ENCODE measurements at regions not wholly inside any gene's neighbourhood (a gene's known extent, or its start where the extent isn't known, plus 50 kb on each side); places are given as distances from the start of the nearest gene placed in this dataset.

GRCh38 chr4:108555701-108556100, 64.7 kb upstream of the RPL34 start:
- TF ChIP-seq SMC3 (IDR thresholded peaks at IDR 0.05; ENCODE audit: low read depth, low read length) (no peak), RFX5 (IDR thresholded peaks at IDR 0.05; ENCODE audit: low read length) (no peak), FOSL2 (IDR thresholded peaks at IDR 0.05; ENCODE audit: borderline replicate concordance, low read depth) (no peak), MXI1 (IDR thresholded peaks at IDR 0.05; ENCODE audit: low read depth, low read length) (no peak), MEF2A (IDR thresholded peaks at IDR 0.05; ENCODE audit: borderline replicate concordance, low read depth) (no peak), USF2 (IDR thresholded peaks at IDR 0.05; ENCODE audit: borderline replicate concordance, low read depth, low read length) (no peak), REST (IDR thresholded peaks at IDR 0.05; ENCODE audit: low read depth, low read length) (no peak), RCOR1 (IDR thresholded peaks at IDR 0.05; ENCODE audit: low read length) (no peak), JUND (IDR thresholded peaks at IDR 0.05) (no peak), TCF12 (IDR thresholded peaks at IDR 0.05) (no peak)
- Histone ChIP-seq H3K36me3 (replicated peaks in 1 of 2; ENCODE audit: control insufficient read depth in 1 of 2, insufficient read depth in 2 of 2, low read length in 1 of 2) (no peaks in the 10 kb centered on the region), H3K4me2 (no peak overlapping the region), H3K79me2 (ENCODE audit: insufficient read depth) (no peaks in the 10 kb centered on the region), H3K9me2 (no peaks in the 10 kb centered on the region), H3K27me3 (ENCODE audit: insufficient read depth) (no peaks in the 10 kb centered on the region; the same call in 1 of the 2 replicates), H3K4me3 (ENCODE audit: low read depth in 2 of 2, low read length in 1 of 2) (no peak overlapping the region), H3F3A (replicated peaks; ENCODE audit: insufficient read depth) (no peaks in the 10 kb centered on the region), H3K9ac (no peak overlapping the region), H2AFZ (ENCODE audit: low read depth) (no peak overlapping the region), H3K27ac (ENCODE audit: low read depth in 2 of 2, low read length in 1 of 2) (no peak overlapping the region), H3K9me3 (no peaks in the 10 kb centered on the region), H4K20me1 (ENCODE audit: insufficient read depth) (no peaks in the 10 kb centered on the region), H3K4me1 (ENCODE audit: control insufficient read depth in 1 of 2, insufficient read depth in 2 of 2, low read depth in 1 of 2, low read length in 1 of 2) (no peaks in the 10 kb centered on the region)
- ChIA-PET CTCF (interaction anchor here (1.6 kb wide), 1 partner anchor 17 kb away, joined by 3 read pairs; no protein-coding TSS in a partner anchor), POLR2A (no interaction called here)
- no peak for DNase-seq
- WGBS (ENCODE audit: low lambda C conversion rate) = 0% methylated on average over 1 of the region's 1 CpG

- no peaks in the 10 kb centered on the region for H3F3A ChIP-seq (replicated peaks; ENCODE audit: insufficient read depth)
- no peaks in the 10 kb centered on the region for H3K79me2 ChIP-seq (ENCODE audit: insufficient read depth)
- H3K27ac ChIP-seq (ENCODE audit: low read depth in 2 of 2, low read length in 1 of 2) = no peak overlapping the region
- POLR2A ChIA-PET = no interaction called here
- H3K27me3 ChIP-seq (ENCODE audit: insufficient read depth) = no peaks in the 10 kb centered on the region
- H4K20me1 ChIP-seq (ENCODE audit: insufficient read depth) = no peaks in the 10 kb centered on the region
- CTCF ChIA-PET = interaction anchor here (1.0 to 1.1 kb wide), 2 partner anchors 13 to 25 kb away, joined by 3 read pairs; no protein-coding TSS in a partner anchor
- H3K9ac ChIP-seq = no peak overlapping the region
- no peak overlapping the region for H2AFZ ChIP-seq (ENCODE audit: low read depth)
- no peaks in the 10 kb centered on the region for H3K9me2 ChIP-seq
- no peak for DNase-seq
- H3K4me1 ChIP-seq (ENCODE audit: control insufficient read depth in 1 of 2, insufficient read depth in 2 of 2, low read depth in 1 of 2, low read length in 1 of 2) = no peaks in the 10 kb centered on the region
- TF ChIP-seq SMC3 (IDR thresholded peaks at IDR 0.05; ENCODE audit: low read depth, low read length) (no peak), MAX (IDR thresholded peaks at IDR 0.05; ENCODE audit: low read depth) (no peak), GATA2 (CRISPR knock-in tag; IDR thresholded peaks at IDR 0.05) (no peak), NRF1 (IDR thresholded peaks at IDR 0.05; ENCODE audit: low read depth, low read length) (no peak), IRF3 (IDR thresholded peaks at IDR 0.05; ENCODE audit: low read depth, low read length) (no peak), ELF1 (IDR thresholded peaks at IDR 0.05) (no peak), RCOR1 (IDR thresholded peaks at IDR 0.05; ENCODE audit: low read length) (no peak), TAF1 (IDR thresholded peaks at IDR 0.05; ENCODE audit: borderline replicate concordance, low read depth, low read length) (no peak), USF1 (IDR thresholded peaks at IDR 0.05; ENCODE audit: borderline replicate concordance, low read depth) (no peak), EP300 (IDR thresholded peaks at IDR 0.05; ENCODE audit: borderline replicate concordance in 1 of 2, low read depth in 1 of 2, low read length in 1 of 2) (no peak), TEAD4 (IDR thresholded peaks at IDR 0.05; ENCODE audit: borderline replicate concordance, insufficient read depth) (no peak), TCF12 (IDR thresholded peaks at IDR 0.05) (no peak), POLR2AphosphoS5 (IDR thresholded peaks at IDR 0.05; ENCODE audit: low read depth, low read length) (no peak)
- no peak overlapping the region for H3K4me3 ChIP-seq (ENCODE audit: low read depth in 2 of 2, low read length in 1 of 2)
- no peaks in the 10 kb centered on the region for H3K9me3 ChIP-seq
- no peaks in the 10 kb centered on the region for H3K36me3 ChIP-seq (replicated peaks in 1 of 2; ENCODE audit: control insufficient read depth in 1 of 2, insufficient read depth in 2 of 2, low read length in 1 of 2)
- no peak overlapping the region for H3K4me2 ChIP-seq
Observed at GRCh38 chr4:108547682-108548081, 72.7 kb upstream of the RPL34 start.
